GM12892 (cell line): ENCODE measurements at regions not wholly inside any gene's neighbourhood (a gene's known extent, or its start where the extent isn't known, plus 50 kb on each side); places are given as distances from the start of the nearest gene placed in this dataset.

Experiments used
- POLR2A ChIP-seq: IDR thresholded peaks from 2 replicates; pipeline ENCODE4 v1.6.1; 2011; ENCODE audit warnings: low read depth, low read length, control low read depth
- POLR2AphosphoS5 ChIP-seq: IDR thresholded peaks from 2 replicates; pipeline ENCODE4 v1.6.1; 2011; ENCODE audit warnings: low read depth, low read length, control low read depth
- TAF1 ChIP-seq: IDR thresholded peaks from 2 replicates; pipeline ENCODE4 v1.6.1; 2011; ENCODE audit warnings: low read depth, mild to moderate bottlenecking, control low read depth, low read length, borderline replicate concordance

- TF ChIP-seq POLR2A (no peak), POLR2AphosphoS5 (no peak), TAF1 (no peak)
These were observed 389.7 kb downstream of the SOX9 start for GRCh38 chr17:72510351-72511016.
